ENCODE measurements at regions not wholly inside any gene's neighbourhood (a gene's known extent, or its start where the extent isn't known, plus 50 kb on each side); places are given as distances from the start of the nearest gene placed in this dataset.

GRCh38 chr12:46907791-46908190, 82.0 kb upstream of the SLC38A4 start:
- Histone ChIP-seq H3K27me3 (no peaks in the 10 kb centered on the region), H3K4me3 (no peak overlapping the region), H3K4me1 (no peaks in the 10 kb centered on the region), H3K27ac (no peak overlapping the region), H3K36me3 (no peaks in the 10 kb centered on the region), H3K9me3 (peaks cover 0 to 28% (median 0%) of the 10 kb centered on the region in 12 donors)
- ATAC-seq (no peak), DNase-seq (no peak)
- intact Hi-C loops (cut with DNase I): no loop called here
- TF ChIP-seq, protein P1, sequence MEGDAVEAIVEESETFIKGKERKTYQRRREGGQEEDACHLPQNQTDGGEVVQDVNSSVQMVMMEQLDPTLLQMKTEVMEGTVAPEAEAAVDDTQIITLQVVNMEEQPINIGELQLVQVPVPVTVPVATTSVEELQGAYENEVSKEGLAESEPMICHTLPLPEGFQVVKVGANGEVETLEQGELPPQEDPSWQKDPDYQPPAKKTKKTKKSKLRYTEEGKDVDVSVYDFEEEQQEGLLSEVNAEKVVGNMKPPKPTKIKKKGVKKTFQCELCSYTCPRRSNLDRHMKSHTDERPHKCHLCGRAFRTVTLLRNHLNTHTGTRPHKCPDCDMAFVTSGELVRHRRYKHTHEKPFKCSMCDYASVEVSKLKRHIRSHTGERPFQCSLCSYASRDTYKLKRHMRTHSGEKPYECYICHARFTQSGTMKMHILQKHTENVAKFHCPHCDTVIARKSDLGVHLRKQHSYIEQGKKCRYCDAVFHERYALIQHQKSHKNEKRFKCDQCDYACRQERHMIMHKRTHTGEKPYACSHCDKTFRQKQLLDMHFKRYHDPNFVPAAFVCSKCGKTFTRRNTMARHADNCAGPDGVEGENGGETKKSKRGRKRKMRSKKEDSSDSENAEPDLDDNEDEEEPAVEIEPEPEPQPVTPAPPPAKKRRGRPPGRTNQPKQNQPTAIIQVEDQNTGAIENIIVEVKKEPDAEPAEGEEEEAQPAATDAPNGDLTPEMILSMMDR (IDR thresholded peaks at IDR 0.05): no peak
- TF ChIP-seq POLR2A (IDR thresholded peaks at IDR 0.05): no peak
- WGBS, 4 donors: 67 to 100% (median 80%) methylated on average over 3 of the region's 3 CpGs

- no peaks in the 10 kb centered on the region for H3K36me3 ChIP-seq
- WGBS, 4 donors: 81 to 89% (median 85%) methylated on average over 2 of the region's 2 CpGs
- H3K27me3 ChIP-seq: no peaks in the 10 kb centered on the region
- TF ChIP-seq, protein P1 (IDR thresholded peaks at IDR 0.05): no peak
- no peak for TF ChIP-seq POLR2A (IDR thresholded peaks at IDR 0.05)
- no peak for DNase-seq
- H3K9me3 ChIP-seq: peaks cover 0 to 30% (median 0%) of the 10 kb centered on the region in 12 donors
- intact Hi-C loops (cut with DNase I): no loop called here
- no peak overlapping the region for H3K27ac ChIP-seq
- ATAC-seq: no peak
- no peaks in the 10 kb centered on the region for H3K4me1 ChIP-seq
- no peak overlapping the region for H3K4me3 ChIP-seq
Observed at GRCh38 chr12:46908236-46908935, 82.6 kb upstream of the SLC38A4 start.

DNA sequence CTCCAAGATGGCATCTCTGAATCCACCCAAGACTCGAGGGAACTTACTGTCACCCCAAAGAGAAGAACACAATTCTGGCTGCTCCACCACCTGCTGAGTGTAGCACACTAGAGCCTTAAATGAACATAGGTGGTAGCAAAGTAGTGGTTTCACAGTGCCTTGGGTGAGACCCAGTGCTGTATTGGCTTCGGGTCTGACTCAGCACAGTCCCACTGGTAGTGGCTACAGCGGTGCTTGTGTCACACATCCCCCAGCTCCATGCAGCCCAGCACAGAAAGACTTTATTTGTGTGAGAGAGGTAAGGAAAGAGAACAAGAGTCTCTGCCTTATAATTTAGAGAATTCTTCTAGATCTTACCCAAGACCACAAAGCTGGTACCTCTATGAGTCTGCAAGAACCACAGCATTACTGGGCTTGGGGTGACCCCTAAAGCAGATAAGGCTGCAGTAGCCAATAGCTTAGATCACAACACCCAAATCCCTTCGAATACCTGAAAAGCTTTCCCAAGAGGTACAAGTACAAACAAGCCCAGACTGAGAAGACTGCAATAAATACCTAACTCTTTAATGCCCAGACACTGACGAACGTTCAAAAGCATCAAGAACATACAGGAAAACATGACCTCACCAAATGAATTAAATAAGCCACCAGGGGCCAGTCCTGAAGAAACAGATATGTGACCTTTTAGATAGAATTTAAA, 83.3 kb upstream of the SLC38A4 start:
- peaks cover 0 to 30% (median 0%) of the 10 kb centered on the region in 12 donors for H3K9me3 ChIP-seq
- WGBS, 4 donors: 64 to 70% (median 66%) methylated on average over 6 of the region's 6 CpGs
- no peak for DNase-seq
- TF ChIP-seq, protein P1 (IDR thresholded peaks at IDR 0.05): no peak
- no peak overlapping the region for H3K27ac ChIP-seq
- H3K27me3 ChIP-seq: no peaks in the 10 kb centered on the region
- no peaks in the 10 kb centered on the region for H3K4me1 ChIP-seq
- no peak overlapping the region for H3K4me3 ChIP-seq
- no peaks in the 10 kb centered on the region for H3K36me3 ChIP-seq
- no peak for ATAC-seq
- intact Hi-C loops (cut with DNase I): no loop called here

DNA sequence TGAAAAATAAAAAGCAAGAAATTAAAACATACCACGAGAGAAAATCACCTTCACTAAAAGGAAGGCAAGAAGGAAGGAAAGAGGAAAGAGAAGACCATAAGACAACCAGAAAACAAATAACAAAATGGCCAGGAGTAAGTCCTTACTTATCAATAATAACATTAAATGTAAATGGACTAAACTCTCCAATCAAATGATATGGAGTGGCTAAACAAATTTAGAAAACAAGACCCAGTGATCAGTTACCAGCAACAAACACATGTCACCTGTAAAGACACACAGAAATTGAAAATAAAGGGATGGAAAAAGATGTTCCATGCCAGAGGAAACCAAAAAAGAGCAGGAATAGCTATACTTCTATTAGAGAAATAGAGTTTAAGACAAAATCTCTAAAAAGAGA, 85.0 kb upstream of the SLC38A4 start:
- DNase-seq (no peak), ATAC-seq (no peak)
- H3K4me1 ChIP-seq: no peaks in the 10 kb centered on the region
- H3K27me3 ChIP-seq: no peaks in the 10 kb centered on the region
- TF ChIP-seq, protein P1 (IDR thresholded peaks at IDR 0.05): no peak
- no peak for TF ChIP-seq POLR2A (IDR thresholded peaks at IDR 0.05)
- 82 to 91% (median 88%) methylated on average over 1 of the region's 1 CpG for WGBS, 4 donors
- no peaks in the 10 kb centered on the region for H3K36me3 ChIP-seq
- H3K27ac ChIP-seq: no peak overlapping the region
- no peak overlapping the region for H3K4me3 ChIP-seq
- intact Hi-C loops (cut with DNase I): no loop called here
- peaks cover 0 to 30% (median 0%) of the 10 kb centered on the region in 12 donors for H3K9me3 ChIP-seq

Measured in heart left ventricle (tissue), 16 donors.